A673 (cell line): ENCODE measurements at regions not wholly inside any gene's neighbourhood (a gene's known extent, or its start where the extent isn't known, plus 50 kb on each side); places are given as distances from the start of the nearest gene placed in this dataset.
"Not testable (repeated sequence)": the region's sequence is repeated elsewhere in the genome, so short reads cannot be mapped to it uniquely, and the experiment has no call there.

Source experiments
- BruUV-seq: library from RNA; stranded (reverse); fragments of 400-500 nt; replicated peaks from 2 replicates; lab custom pipeline; 2021; lab: Mats Ljungman, UMichigan
- CTCF ChIA-PET: fragments of 300-600 bp; sonication (Branson Sonifier 250); formaldehyde crosslinking; loops from one replicate; lab custom pipeline; 2022; ENCODE audit warnings: antibody characterized with exemption; lab: Charles Lee
- POLR2A ChIA-PET: fragments of 300-600 bp; sonication (Branson Sonifier 250); formaldehyde crosslinking; loops from one replicate; lab custom pipeline; 2022; ENCODE audit warnings: antibody characterized with exemption; ENCODE audit not compliant: low non-redundant PET; lab: Charles Lee
- DNase-seq: peaks from one replicate; pipeline ENCODE4 v3.0.0-alpha.2; 2015; ENCODE audit warnings: low spot score
- H3K27ac ChIP-seq: fragments of 200-600 bp; sonication (generic); 2 replicates; pipeline ENCODE4 v1.5.1; 2016; ENCODE audit warnings: mixed run types, low read depth, mild to moderate bottlenecking, mixed read lengths, antibody characterized with exemption, low read length; ENCODE audit not compliant: poor library complexity, severe bottlenecking
- H3K27me3 ChIP-seq: fragments of 200-600 bp; sonication (generic); replicated peaks from 2 replicates; pipeline ENCODE4 v1.6.1; 2017; ENCODE audit warnings: mixed run types, low read depth, mild to moderate bottlenecking, mixed read lengths, antibody characterized with exemption, low read length; ENCODE audit not compliant: insufficient read depth, poor library complexity
- H3K36me3 ChIP-seq: fragments of 200-600 bp; sonication (generic); 2 replicates; pipeline ENCODE4 v1.6.1; 2016; ENCODE audit warnings: mixed run types, mild to moderate bottlenecking, mixed read lengths, antibody characterized with exemption, low read length; ENCODE audit not compliant: insufficient read depth, poor library complexity, severe bottlenecking
- H3K4me1 ChIP-seq: fragments of 200-600 bp; sonication (generic); 2 replicates; pipeline ENCODE4 v1.6.1; 2017; ENCODE audit warnings: mixed run types, mild to moderate bottlenecking, mixed read lengths, antibody characterized with exemption, low read length; ENCODE audit not compliant: insufficient read depth, poor library complexity, severe bottlenecking
- H3K4me3 ChIP-seq: fragments of 200-600 bp; sonication (generic); 2 replicates; pipeline ENCODE4 v1.5.1; 2016; ENCODE audit warnings: low read depth, mixed run types, mild to moderate bottlenecking, mixed read lengths, low read length; ENCODE audit not compliant: poor library complexity, severe bottlenecking
- H3K9me3 ChIP-seq: fragments of 200-600 bp; sonication (generic); 2 replicates; pipeline ENCODE4 v1.6.1; 2016; ENCODE audit warnings: mixed run types, low read depth, mild to moderate bottlenecking, mixed read lengths, antibody characterized with exemption, low read length; ENCODE audit not compliant: poor library complexity, severe bottlenecking
- intact Hi-C: fragments of 100-400 bp; cut with micrococcal nuclease; formaldehyde crosslinking; loops from one replicate; pipeline ENCODE4 v1.10.0; 2022; ENCODE audit not compliant: unreplicated experiment

GRCh38 chr16:29132444-29132843 is 147.6 kb downstream of the LAT start:
- H3K4me3 ChIP-seq, H3K36me3 ChIP-seq, H3K27ac ChIP-seq, BruUV-seq, H3K27me3 ChIP-seq, intact Hi-C loops, POLR2A ChIA-PET, CTCF ChIA-PET, DNase-seq, H3K4me1 ChIP-seq, H3K9me3 ChIP-seq: not testable (repeated sequence)

GRCh38 chr16:29130901-29131851 is 146.3 kb downstream of the LAT start:
- H3K36me3 ChIP-seq, CTCF ChIA-PET, intact Hi-C loops, H3K27ac ChIP-seq, POLR2A ChIA-PET, DNase-seq, H3K9me3 ChIP-seq, H3K4me3 ChIP-seq, H3K4me1 ChIP-seq, H3K27me3 ChIP-seq, BruUV-seq: not testable (repeated sequence)

- BruUV-seq, H3K27me3 ChIP-seq, H3K4me1 ChIP-seq, H3K9me3 ChIP-seq, POLR2A ChIA-PET, H3K36me3 ChIP-seq, CTCF ChIA-PET, intact Hi-C loops, DNase-seq, H3K27ac ChIP-seq, H3K4me3 ChIP-seq: not testable (repeated sequence)
These were observed 145.4 kb downstream of the LAT start for GRCh38 chr16:29130131-29130711.

GRCh38 chr16:29129458-29130038 is 144.7 kb downstream of the LAT start:
- POLR2A ChIA-PET, DNase-seq, CTCF ChIA-PET, H3K27me3 ChIP-seq, H3K4me1 ChIP-seq, H3K36me3 ChIP-seq, H3K9me3 ChIP-seq, H3K27ac ChIP-seq, intact Hi-C loops, BruUV-seq, H3K4me3 ChIP-seq: not testable (repeated sequence)

GRCh38 chr16:29128732-29129457 is 144.0 kb downstream of the LAT start:
- H3K36me3 ChIP-seq, H3K27ac ChIP-seq, intact Hi-C loops, H3K4me1 ChIP-seq, BruUV-seq, H3K4me3 ChIP-seq, H3K27me3 ChIP-seq, CTCF ChIA-PET, DNase-seq, H3K9me3 ChIP-seq, POLR2A ChIA-PET: not testable (repeated sequence)

GRCh38 chr16:29127806-29128420 is 143.1 kb downstream of the LAT start:
- H3K4me1 ChIP-seq, intact Hi-C loops, H3K36me3 ChIP-seq, H3K9me3 ChIP-seq, BruUV-seq, H3K4me3 ChIP-seq, DNase-seq, POLR2A ChIA-PET, H3K27ac ChIP-seq, CTCF ChIA-PET, H3K27me3 ChIP-seq: not testable (repeated sequence)
